ENCODE measurements at regions not wholly inside any gene's neighbourhood (a gene's known extent, or its start where the extent isn't known, plus 50 kb on each side); places are given as distances from the start of the nearest gene placed in this dataset.
A peak's percentile ranks its signal among the peaks of the same experiment; 100 is the strongest.
"Not testable (repeated sequence)": the region's sequence is repeated elsewhere in the genome, so short reads cannot be mapped to it uniquely, and the experiment has no call there.

- not testable (repeated sequence) for DNase-seq (ENCODE audit: low spot score)
Observed at GRCh38 chr4:121616449-121616848, 80.3 kb downstream of the ANXA5 start.

GRCh38 chr4:121614101-121614500 is 82.7 kb downstream of the ANXA5 start:
- DNase-seq (ENCODE audit: low spot score): no peak

GRCh38 chr4:121599049-121599448 is 97.7 kb downstream of the ANXA5 start:
- no peak for DNase-seq (ENCODE audit: low spot score)

- peak; percentile 18 for DNase-seq (ENCODE audit: low spot score)
Observed at GRCh38 chr4:121597346-121597934, 99.3 kb downstream of the ANXA5 start.

- DNase-seq (ENCODE audit: low spot score): no peak
Observed at GRCh38 chr4:121594796-121595526, 101.8 kb downstream of the ANXA5 start.

GRCh38 chr4:121593760-121594159 is 103.0 kb downstream of the ANXA5 start:
- DNase-seq (ENCODE audit: low spot score): no peak

GRCh38 chr4:121592257-121592656 is 104.5 kb downstream of the ANXA5 start:
- not testable (repeated sequence) for DNase-seq (ENCODE audit: low spot score)

- no peak for DNase-seq (ENCODE audit: low spot score)
Observed at GRCh38 chr4:121584836-121585235, 111.9 kb downstream of the ANXA5 start.

- DNase-seq (ENCODE audit: low spot score): no peak
Observed at GRCh38 chr4:121583396-121583795, 113.4 kb downstream of the ANXA5 start.

GRCh38 chr4:121582296-121582695 is 114.5 kb downstream of the ANXA5 start:
- DNase-seq (ENCODE audit: low spot score): no peak

GRCh38 chr4:121575392-121575791 is 121.4 kb downstream of the ANXA5 start:
- not testable (repeated sequence) for DNase-seq (ENCODE audit: low spot score)

- no peak for DNase-seq (ENCODE audit: low spot score)
Observed at GRCh38 chr4:121574618-121575017, 122.2 kb downstream of the ANXA5 start.

GRCh38 chr4:121567748-121568147 is 129.0 kb downstream of the ANXA5 start:
- DNase-seq (ENCODE audit: low spot score): no peak

- DNase-seq (ENCODE audit: low spot score): no peak
Observed at GRCh38 chr4:121564840-121565375, 131.9 kb downstream of the ANXA5 start.

GRCh38 chr4:121562811-121563210 is 134.0 kb downstream of the ANXA5 start:
- no peak for DNase-seq (ENCODE audit: low spot score)

- no peak for DNase-seq (ENCODE audit: low spot score)
Observed at GRCh38 chr4:121555315-121556107, 141.3 kb downstream of the ANXA5 start.

GRCh38 chr4:121554382-121554781 is 142.4 kb downstream of the ANXA5 start:
- DNase-seq (ENCODE audit: low spot score): no peak

GRCh38 chr4:121551881-121552280 is 144.9 kb downstream of the ANXA5 start:
- no peak for DNase-seq (ENCODE audit: low spot score)

GRCh38 chr4:121551271-121551670 is 145.5 kb downstream of the ANXA5 start:
- no peak for DNase-seq (ENCODE audit: low spot score)

GRCh38 chr4:121541696-121542095 is 155.1 kb downstream of the ANXA5 start:
- DNase-seq (ENCODE audit: low spot score): no peak

- DNase-seq (ENCODE audit: low spot score): no peak
Observed at GRCh38 chr4:121535351-121535750, 154.5 kb upstream of the QRFPR start.

GRCh38 chr4:121534187-121534586 is 153.4 kb upstream of the QRFPR start:
- DNase-seq (ENCODE audit: low spot score): no peak

GRCh38 chr4:121526509-121526908 is 145.7 kb upstream of the QRFPR start:
- DNase-seq (ENCODE audit: low spot score): no peak
